GM12891 (cell line): ENCODE measurements at regions not wholly inside any gene's neighbourhood (a gene's known extent, or its start where the extent isn't known, plus 50 kb on each side); places are given as distances from the start of the nearest gene placed in this dataset.

Experiments
- PAX5 ChIP-seq: IDR thresholded peaks from 2 replicates; pipeline ENCODE4 v1.6.1; 2011; ENCODE audit warnings: low read length, moderate library complexity, mild to moderate bottlenecking; ENCODE audit not compliant: insufficient read depth, severe bottlenecking
- POLR2A ChIP-seq: IDR thresholded peaks from 2 replicates; pipeline ENCODE4 v1.6.1; 2011; ENCODE audit warnings: low read depth, low read length, control low read depth
- POLR2AphosphoS5 ChIP-seq: IDR thresholded peaks from 2 replicates; pipeline ENCODE4 v1.6.1; 2011; ENCODE audit warnings: low read depth, low read length, control low read depth
- POU2F2 ChIP-seq: IDR thresholded peaks from 2 replicates; pipeline ENCODE4 v1.6.1; 2011; ENCODE audit warnings: low read depth, mild to moderate bottlenecking, control low read depth, low read length, moderate library complexity
- SPI1 ChIP-seq: IDR thresholded peaks from 2 replicates; pipeline ENCODE4 v1.6.1; 2011; ENCODE audit warnings: low read depth, low read length, control low read depth
- TAF1 ChIP-seq: IDR thresholded peaks from 2 replicates; pipeline ENCODE4 v1.6.1; 2011; ENCODE audit warnings: low read depth, low read length, control low read depth

GRCh38 chr12:124188561-124189405, 106.1 kb upstream of the RFLNA start:
- TF ChIP-seq POLR2A (no peak), POU2F2 (no peak), SPI1 (no peak), POLR2AphosphoS5 (no peak), PAX5 (no peak), TAF1 (no peak)
